HG03439 (cell line): ENCODE measurements at regions not wholly inside any gene's neighbourhood (a gene's known extent, or its start where the extent isn't known, plus 50 kb on each side); places are given as distances from the start of the nearest gene placed in this dataset.
"Not testable (repeated sequence)": the region's sequence is repeated elsewhere in the genome, so short reads cannot be mapped to it uniquely, and the experiment has no call there.

ENCODE experiments used
- ATAC-seq: cut with Tn5 transposase; IDR thresholded peaks from one replicate; pipeline ENCODE4 v1.9.1; 2021; ENCODE audit warnings: mild to moderate bottlenecking, moderate library complexity; ENCODE audit not compliant: unreplicated experiment

DNA sequence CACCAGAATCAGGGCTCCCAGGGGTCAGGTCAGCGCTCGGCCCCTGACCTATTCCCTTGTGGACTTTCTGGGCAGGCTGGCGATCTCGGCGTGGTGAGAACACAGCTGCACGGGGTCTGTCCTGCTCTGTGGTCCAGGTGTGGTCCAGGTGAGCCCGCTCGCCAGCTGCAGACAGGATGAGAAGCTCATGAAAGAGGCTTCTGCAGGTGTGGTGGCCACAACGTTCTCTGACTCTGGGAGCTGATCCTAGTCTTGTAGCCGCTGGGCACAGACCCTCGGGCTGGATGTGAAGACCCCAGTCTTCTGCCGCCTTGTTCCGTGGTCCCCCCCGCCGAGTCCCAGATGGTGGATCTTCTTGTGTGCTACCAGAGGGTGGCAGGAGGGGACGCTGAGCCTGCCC lies 129.7 kb downstream of the RTP5 start:
- ATAC-seq = no peak

DNA sequence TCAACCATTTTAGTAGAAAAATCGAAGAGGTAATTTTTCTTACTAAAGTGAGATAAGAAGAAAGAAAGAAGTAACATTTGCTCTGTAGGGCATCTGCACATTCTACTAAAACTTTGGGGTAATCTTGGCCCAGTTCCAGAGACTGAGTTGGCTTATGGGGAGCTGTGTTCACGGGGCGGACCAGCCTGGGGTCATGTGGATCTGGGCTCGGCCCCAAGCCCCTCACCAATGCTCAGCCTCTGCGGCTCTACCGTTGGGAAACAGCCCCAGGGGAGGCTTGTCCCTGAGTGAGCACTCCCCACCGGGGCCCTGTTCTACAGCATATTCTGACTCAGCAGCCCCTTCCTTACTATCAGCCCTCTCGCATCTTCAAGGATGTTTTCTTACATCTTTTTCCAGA lies 132.3 kb downstream of the RTP5 start:
- ATAC-seq = no peak

DNA sequence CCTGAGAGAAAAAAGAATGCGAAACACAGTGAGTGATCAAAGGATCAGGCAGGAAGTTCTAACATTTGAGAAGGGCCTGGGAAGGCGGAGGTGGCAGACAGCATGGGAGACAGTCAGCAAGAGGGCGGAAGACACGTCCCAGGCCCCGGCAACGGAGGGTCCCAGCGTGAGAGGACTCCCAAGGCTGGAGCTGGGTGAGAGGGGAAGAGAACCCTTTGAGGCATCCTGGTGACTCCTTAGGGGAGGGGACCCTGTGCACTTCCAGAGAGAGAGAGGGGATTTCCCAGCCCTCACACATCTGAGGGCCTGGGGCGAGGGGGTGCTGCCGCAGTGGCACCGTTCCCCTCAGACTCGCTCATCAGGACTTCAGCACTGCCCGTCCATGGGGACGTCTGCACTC lies 133.4 kb downstream of the RTP5 start:
- ATAC-seq = no peak

GRCh38 chr2:242004223-242004901 lies 134.8 kb downstream of the RTP5 start:
- no peak for ATAC-seq

- ATAC-seq = no peak
Measured at GRCh38 chr2:242004902-242005230, 135.3 kb downstream of the RTP5 start.

GRCh38 chr2:242006091-242006634 lies 136.6 kb downstream of the RTP5 start:
- not testable (repeated sequence) for ATAC-seq

DNA sequence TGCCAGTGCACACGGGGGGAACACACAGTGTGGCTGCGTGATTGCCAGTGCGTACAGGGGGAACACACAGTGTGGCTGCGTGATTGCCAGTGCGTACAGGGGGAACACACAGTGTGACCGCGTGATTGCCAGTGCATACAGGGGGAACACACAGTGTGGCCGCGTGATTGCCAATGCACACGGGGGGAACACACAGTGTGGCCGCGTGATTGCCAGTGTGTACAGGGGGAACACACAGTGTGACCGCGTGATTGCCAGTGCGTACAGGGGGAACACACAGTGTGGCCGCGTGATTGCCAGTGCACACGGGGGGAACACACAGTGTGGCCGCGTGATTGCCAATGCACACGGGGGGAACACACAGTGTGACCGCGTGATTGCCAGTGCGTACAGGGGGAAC lies 139.4 kb downstream of the RTP5 start:
- ATAC-seq = not testable (repeated sequence)

DNA sequence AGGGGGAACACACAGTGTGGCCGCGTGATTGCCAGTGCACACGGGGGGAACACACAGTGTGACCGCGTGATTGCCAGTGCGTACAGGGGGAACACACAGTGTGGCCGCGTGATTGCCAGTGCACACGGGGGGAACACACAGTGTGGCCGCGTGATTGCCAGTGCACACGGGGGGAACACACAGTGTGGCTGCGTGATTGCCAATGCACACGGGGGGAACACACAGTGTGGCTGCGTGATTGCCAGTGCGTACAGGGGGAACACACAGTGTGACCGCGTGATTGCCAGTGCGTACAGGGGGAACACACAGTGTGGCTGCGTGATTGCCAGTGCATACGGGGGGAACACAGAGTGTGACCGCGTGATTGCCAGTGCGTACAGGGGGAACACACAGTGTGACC lies 140.3 kb downstream of the RTP5 start:
- not testable (repeated sequence) for ATAC-seq

- ATAC-seq = not testable (repeated sequence)
Measured at GRCh38 chr2:242010252-242011166, 141.0 kb downstream of the RTP5 start.

GRCh38 chr2:242011167-242011513 lies 141.6 kb downstream of the RTP5 start:
- no peak for ATAC-seq

DNA sequence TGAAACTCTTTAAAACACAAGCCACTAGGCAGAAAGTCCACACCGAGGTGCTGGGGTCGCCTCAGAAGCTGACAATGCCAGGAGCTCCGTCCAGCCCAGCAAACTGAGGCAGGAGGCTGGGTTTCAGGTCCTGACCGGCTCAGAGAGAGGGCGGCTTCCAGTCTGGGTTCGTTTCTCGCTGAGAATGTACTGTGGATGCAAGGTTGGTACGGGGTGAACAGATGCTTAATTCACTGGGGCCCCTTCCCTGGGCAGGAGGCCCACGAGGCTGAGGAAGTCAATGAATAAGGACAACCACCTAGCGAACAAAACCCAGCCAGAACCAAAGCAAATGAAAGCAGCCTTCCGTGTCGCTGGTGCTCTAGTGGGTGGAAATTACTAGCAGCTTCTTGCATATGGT lies 142.0 kb downstream of the RTP5 start:
- no peak for ATAC-seq

DNA sequence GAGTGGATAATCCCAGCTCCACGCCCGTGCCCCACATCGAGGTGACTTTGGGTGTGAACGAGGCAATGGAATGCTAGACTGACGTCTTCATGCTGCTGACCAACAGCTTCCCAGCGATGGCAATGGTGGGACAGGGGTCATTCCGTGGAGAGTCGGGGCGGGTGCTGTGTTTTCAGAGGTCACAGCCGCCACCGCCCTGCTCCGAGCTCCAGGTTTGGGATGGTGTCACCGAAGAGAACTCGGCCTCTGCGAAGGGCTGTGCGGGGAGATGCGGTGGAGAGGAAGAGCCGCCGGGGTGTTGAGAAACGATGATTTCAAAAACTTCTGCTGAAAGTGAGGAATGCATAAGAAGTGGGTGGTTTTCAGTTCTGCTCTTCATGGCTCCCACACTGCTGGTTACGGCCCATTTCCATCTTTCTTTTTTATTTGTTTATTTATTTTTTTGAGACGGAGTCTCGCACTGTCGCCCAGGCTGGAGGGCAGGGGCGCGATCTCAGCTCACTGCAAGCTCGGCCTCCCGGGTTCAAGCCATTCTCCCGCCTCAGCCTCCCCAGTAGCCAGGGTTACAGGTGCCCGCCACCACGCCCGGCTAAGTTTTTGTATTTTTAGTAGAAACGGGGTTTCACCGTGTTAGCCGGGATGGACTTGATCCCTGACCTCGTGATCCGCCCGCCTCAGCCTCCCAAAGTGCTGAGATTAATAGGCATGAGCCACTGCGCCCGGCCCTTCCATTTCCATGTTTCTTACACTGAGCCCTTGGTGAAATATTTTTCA lies 142.6 kb downstream of the RTP5 start:
- ATAC-seq = no peak

DNA sequence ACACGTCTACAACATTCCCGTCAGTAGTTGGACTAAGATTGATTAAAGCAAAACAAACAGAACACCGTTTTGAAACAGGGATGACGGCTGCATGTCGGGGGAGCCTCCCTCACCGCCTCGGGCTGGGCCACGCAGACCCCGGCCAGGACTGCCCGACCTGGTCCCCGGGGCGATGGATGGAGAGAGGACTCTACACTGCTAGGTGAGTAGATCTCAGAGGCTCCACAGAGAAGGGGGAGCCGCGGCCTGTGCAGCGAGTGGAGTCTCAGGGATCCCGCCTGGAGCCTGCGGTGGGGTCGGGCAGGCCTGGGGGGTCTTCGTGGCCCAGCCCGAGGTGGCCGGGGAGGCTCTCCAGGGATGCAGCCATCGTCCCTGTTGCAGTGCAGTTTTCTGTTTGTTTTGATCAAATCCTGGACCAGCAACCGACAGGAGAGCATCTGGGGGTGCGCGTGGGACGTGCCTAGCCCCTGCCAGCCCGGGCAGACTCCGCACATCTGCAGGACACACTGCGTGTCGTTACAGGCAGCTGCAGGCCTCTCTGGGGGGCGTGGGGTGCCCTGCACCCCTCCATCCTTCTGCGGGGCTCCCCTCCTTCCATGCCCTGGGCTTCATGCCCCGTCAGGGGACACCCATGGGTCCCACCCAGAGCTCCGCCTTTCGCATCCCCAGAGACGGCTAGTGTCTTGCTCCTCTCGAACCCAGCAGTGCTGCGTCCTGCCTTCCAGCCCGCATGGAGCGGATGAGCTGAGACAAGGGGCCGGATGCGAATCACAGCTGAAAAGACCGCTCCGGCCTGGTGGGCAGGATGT lies 143.6 kb downstream of the RTP5 start:
- ATAC-seq = no peak

DNA sequence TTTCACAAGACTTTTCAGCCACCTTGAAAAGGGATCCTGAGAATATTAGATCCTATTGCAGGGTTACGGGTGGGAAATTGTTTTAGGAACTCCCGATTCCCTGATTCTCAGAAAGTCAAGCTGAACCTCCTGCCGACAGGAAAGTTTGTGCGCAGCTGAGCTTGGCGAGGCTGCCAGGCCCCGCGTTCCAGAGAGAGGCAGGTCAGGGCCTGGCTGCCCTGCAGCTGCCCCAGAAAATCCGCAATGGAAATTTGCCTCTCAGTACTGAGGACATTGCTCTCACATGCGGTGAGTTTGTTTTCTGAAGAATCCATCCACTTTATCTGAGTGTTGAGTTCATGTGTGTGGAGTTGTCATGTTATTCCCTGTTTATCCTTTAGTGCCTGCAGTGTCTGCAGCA lies 144.2 kb downstream of the RTP5 start:
- ATAC-seq = no peak

DNA sequence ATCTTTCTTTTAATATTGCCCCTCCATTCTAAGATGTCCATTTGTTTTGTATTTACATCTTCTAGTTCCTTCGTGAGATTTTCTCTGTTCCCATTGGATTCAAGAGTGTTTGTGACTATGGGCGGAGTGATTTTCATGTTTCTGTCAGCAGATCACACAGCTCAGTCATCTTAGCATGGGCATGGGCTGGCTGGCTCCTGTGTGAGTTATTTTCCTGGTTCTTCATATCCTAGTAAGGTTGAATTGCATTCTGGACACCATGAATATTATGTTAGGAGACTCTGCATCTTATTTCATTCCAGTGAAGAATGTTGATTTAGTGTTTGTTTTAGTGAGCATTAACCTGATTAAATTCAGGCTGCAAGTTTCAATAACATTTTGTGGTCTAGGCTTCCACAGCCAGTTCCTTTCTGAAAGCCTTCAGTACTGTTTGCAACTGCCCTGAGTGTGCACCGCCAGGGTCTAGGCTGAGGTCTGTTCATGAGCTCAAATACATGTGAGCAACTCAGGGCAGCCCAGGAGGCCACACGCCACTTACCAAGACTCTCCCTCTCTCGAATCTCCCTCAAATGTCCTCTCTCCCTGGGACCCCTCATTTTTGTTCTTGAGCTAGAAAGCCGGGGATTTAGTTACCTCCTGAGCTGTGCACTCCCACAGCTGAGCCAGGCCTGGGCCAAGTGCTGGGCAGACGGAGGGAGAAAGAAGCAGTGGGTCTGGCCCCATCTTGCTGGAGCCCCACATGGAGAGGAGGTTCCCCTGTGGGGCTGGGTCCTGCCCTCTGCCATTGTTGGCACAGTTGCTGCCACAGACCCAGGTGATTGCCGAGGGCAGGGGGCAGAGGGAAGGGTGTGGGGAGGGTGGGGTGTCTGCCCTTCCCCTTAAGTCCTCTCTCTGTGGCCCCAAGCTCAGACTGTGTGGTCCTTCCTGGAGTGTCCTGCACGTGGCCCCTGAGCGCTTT lies 145.9 kb downstream of the RTP5 start:
- ATAC-seq = no peak

DNA sequence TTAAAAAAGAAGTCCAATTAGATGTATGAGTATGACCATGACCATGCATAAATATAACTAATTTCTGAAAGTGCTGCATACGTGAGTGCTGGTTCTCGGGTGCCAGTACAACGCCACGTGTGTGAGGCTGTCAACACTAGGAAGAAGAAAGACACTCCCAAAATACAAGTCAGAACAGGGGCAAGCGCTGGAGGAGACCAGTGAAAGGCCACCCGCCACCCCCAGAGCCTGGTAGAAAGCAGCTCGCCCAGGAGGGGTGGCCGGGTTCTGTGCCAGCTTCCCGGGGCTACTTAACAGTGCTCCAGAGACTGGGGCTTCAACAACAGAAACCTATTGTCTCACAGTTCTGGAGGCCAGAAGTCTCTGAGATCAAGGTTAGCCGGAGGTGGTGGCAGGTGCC lies 147.6 kb downstream of the RTP5 start:
- ATAC-seq = no peak

DNA sequence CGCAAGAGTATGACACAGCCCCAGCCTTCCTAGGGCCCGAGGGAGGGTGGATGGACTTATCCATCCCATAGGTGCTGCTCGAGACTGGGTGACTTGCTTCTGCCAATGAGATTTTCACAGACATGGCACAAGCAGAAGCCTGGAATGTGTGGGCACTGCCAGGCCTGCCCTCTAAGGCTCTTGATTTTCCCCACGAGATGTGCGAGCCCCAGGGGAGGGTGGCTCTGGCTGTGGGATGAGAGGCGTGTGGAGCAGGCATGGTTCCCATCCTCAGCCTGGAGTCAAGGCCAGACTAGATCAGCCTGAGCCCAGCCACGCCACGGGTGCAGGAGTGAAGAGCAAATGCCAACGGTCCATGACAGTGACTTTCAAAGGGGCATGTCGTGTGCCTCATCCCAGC lies 148.9 kb downstream of the RTP5 start:
- not testable (repeated sequence) for ATAC-seq

DNA sequence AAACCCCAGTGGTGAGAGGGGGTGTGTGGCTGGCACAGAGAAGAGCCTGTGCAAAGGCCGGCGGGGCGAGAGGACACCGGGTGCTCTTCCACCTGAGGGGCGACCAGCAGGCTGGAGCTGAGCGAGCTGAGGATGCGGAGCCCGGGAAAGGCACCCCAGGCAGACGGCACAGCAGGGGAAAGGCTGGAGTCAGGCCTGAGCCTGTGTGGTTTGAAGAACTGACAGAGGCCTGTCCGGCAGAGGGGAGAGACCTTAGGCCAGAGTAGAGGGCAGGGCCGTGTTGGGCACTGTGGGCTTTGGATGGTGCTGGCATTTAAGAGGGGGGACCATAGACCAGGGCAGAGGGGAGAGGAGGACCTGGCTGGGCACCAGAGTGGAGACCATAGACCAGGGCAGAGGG lies 149.8 kb downstream of the RTP5 start:
- no peak for ATAC-seq

- no peak for ATAC-seq
Measured at GRCh38 chr2:242020196-242021004, 150.9 kb downstream of the RTP5 start.
